ENCODE measurements at regions not wholly inside any gene's neighbourhood (a gene's known extent, or its start where the extent isn't known, plus 50 kb on each side); places are given as distances from the start of the nearest gene placed in this dataset.

- no peak for TF ChIP-seq SAP30 (IDR thresholded peaks at IDR 0.05; ENCODE audit: insufficient read depth, insufficient replicate concordance, low read length)
- no peak for TF ChIP-seq EZH2 (IDR thresholded peaks at IDR 0.05; ENCODE audit: low read depth, low read length, severe bottlenecking)
- no peak for TF ChIP-seq RAD21 (IDR thresholded peaks at IDR 0.05 in 1 of 2, conservative IDR thresholded peaks at IDR 0.05 in 1 of 2; ENCODE audit: low read depth in 2 of 2, low read length in 2 of 2)
Observed at GRCh38 chr11:87473174-87473573, 435.4 kb downstream of the TMEM135 start (continued).
